GM18861 (cell line): ENCODE measurements at regions not wholly inside any gene's neighbourhood (a gene's known extent, or its start where the extent isn't known, plus 50 kb on each side); places are given as distances from the start of the nearest gene placed in this dataset.
"Not testable (repeated sequence)": the region's sequence is repeated elsewhere in the genome, so short reads cannot be mapped to it uniquely, and the experiment has no call there.

Experiments
- ATAC-seq: cut with Tn5 transposase; IDR thresholded peaks from one replicate; pipeline ENCODE4 v1.9.1; 2021; ENCODE audit not compliant: unreplicated experiment

GRCh38 chr9:88287972-88288371 is 100.3 kb upstream of the SPIN1 start:
- ATAC-seq = no peak

DNA sequence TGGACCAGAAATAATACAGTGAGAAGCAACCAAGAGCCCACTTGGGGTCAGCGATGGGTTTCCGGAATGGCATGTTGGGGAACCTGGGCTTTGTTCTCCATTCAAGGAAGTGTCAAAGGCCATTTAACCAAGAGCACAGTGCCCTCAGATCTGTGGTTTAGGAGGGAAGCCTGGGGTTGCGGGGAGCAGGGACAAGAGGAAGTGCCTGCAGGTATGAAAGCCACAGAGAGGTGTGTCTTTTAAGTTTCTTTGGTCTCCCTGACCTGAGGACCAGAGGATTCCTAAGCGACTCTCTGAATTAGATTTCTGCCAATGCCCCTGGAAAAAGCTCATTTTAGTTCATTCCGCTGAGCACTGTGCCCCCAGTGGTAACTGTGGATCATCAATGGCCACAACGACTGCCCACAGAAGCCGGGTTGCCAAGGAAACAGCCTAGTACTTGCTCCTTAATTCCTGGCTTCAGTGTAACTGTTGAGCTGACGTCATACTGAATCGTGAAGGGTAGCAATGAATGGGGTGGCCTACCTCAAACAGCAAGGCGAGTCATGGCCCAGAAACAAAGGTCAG is 107.3 kb upstream of the SPIN1 start:
- no peak for ATAC-seq

DNA sequence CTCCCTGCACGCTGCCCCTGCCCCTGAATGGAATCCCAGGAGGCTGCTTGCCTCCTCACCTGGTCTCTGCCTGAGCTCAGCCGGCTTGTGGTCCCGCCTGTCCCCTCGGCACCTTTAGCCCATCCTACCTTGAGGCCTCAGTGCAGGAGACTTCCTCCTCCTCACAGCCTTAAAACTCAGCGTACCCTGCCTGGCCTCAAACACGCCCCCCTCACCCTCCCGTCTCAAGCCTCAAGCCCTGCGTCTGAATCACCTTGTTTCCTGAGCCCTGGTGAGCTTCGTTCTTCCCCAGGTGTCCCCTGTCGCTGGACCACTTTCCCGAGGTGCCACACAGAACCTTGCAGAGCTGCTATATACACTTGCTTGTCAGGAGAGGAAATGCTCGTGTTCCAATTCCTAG is 110.2 kb upstream of the SPIN1 start:
- ATAC-seq = no peak

- no peak for ATAC-seq
These were observed 114.2 kb upstream of the SPIN1 start for GRCh38 chr9:88274078-88274477.

GRCh38 chr9:88272986-88273385 is 115.3 kb upstream of the SPIN1 start:
- ATAC-seq = no peak

DNA sequence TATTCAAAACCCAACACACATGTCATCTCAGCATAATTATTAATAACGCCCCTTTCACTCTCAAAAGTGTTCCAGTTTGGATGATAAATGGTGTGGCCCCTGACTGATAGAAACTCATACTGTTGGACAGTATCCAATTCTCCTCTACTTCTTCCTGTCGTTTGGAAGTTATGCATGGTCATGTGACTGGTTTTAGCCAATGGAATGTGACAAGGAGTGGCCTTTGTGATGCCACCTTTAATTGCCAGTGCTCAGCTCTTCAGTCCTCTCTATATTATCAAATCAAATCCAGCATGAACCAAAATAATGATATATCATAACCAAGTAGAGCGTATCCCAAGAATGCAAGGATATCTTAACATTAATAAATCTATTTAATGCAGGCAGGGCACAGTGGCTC is 117.8 kb upstream of the SPIN1 start:
- ATAC-seq = no peak

- no peak for ATAC-seq
These were observed 119.4 kb upstream of the SPIN1 start for GRCh38 chr9:88268886-88269285.

DNA sequence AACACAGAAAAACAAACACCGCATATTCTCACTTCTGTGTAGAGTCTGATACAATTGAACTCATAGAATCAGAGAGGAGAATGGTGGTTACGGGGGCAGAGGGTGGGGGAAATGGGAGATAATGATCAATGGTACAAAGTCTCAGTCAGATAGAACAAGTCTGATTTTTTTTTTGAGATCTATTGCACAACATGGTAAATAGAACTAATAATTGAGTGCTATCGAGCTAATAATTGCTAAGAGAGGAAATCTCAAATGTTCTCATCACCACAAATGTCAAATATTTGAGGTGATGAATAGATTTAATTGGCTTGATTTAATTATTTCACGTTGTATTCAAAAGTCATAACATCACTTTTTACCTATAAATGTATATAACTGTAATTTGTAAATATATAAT is 121.0 kb upstream of the SPIN1 start:
- no peak for ATAC-seq

GRCh38 chr9:88266416-88266815 is 121.8 kb upstream of the SPIN1 start:
- ATAC-seq = no peak

- no peak for ATAC-seq
These were observed 120.7 kb upstream of the SPATA31C2 start for GRCh38 chr9:88259001-88259400.

- no peak for ATAC-seq
These were observed 120.3 kb upstream of the SPATA31C2 start for GRCh38 chr9:88258601-88259000.

- ATAC-seq = no peak
These were observed 119.7 kb upstream of the SPATA31C2 start for GRCh38 chr9:88258024-88258423.

DNA sequence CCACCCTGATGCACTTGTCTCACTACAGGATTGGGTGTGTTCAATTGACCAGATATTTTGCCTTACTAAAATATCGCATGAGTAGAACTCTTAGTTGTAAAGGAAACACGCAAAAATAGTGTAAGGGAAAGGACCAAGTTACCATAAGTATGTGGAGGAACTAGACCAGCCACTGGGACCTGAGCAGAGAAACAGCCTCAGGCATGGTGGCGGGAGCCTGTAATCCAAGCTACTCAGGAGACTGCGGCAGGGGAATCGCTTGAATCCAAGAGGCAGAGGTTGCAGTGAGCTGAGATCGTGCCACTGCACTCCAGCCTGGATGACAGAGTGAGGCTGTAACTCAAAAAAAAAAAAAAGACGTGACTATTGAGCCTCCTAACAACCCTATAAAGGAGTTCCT is 117.9 kb upstream of the SPATA31C2 start:
- no peak for ATAC-seq

DNA sequence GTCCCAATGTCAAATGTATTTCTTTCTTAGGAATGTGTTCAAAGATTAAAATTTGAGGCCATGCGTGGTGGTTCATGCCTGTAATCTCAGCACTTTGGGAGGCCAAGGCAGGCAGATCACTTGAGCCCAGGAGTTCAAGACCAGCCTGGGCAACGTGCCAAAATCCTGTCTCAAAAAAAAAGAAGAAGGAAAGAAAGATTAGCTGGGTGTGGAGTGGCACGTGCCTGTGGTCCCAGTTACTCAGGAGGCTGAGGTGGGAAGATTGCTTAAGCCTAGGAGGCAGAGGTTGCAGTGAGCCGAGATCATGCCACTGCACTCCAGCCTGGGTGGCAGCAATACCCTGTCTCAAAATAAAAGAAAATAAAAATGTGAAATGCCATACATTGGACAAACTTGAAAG is 117.5 kb upstream of the SPATA31C2 start:
- not testable (repeated sequence) for ATAC-seq

GRCh38 chr9:88251903-88252302 is 113.6 kb upstream of the SPATA31C2 start:
- ATAC-seq = no peak

DNA sequence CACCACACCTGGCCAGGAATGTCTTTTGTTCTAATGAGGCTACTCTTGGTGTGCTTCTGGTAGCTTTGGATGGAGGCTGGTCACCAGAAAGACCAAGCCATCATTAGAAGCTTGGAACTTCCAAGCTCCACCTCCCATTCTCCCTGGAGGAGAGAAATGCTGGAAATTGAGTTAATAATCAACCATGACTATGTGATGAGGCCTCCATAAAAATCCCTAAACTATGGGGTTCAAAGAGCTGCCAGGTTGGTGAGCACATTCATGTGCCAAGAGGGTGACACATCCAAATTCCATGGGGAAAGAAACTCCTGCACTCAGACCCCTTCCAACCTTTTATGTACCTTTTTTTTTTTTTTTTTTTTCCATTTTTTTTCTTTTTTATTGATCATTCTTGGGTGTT is 105.5 kb upstream of the SPATA31C2 start:
- no peak for ATAC-seq

- ATAC-seq = no peak
These were observed 104.6 kb upstream of the SPATA31C2 start for GRCh38 chr9:88242879-88243278.

DNA sequence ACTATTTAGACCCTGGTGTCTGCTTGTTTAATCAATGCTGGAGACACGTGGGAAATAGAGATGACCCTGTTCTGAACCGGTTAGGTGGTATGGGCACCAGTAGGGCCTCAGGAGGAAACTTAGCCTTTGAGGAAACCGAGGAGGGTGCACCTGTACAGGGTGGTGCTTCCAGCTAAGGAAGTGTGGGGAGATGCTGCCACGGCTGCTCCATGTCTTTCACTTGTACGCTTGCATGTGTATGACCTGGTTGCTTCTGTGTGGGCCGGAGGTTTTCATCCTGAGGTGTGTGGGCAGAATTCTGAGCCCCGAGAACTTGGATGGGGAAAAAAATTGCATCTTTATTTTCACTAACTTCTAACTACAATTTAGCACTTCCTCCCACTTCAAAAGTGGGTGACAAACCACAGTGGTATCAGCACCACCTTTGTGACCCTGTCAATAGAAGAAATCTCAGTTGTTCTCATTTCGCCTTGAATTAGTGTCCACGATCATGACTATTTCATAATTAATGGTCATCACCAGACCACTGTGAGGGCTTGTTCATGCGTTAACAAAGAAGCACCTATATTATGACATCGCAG is 99.8 kb upstream of the SPATA31C2 start:
- no peak for ATAC-seq

DNA sequence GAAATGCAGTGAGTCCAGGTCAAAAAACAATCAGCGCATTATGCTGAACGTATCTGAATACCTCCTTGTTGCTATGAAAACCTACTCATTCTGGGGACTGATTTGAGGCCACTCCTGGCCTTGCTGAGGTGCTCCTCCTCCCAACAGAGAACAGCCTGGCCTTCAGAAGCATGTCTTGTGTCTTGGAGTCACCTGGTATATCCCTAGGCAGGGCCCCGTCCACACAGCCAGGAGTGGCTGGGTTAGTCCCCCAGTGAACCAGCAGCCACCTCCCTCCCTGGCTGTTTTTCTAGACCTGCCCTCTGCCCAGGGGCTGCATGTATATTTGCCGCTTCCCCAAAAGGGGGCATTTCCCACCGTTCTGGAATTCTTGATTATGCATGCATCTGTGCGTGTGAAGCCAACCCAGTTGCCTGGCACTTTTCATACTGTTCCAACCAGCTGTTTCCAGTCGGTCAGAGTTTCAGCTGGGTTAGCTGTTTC is 99.2 kb upstream of the SPATA31C2 start:
- no peak for ATAC-seq

GRCh38 chr9:88236511-88237478 is 98.5 kb upstream of the SPATA31C2 start:
- no peak for ATAC-seq

GRCh38 chr9:88235615-88236014 is 97.3 kb upstream of the SPATA31C2 start:
- ATAC-seq = no peak

- ATAC-seq = no peak
These were observed 95.8 kb upstream of the SPATA31C2 start for GRCh38 chr9:88234114-88234513.
